ENCODE measurements at regions not wholly inside any gene's neighbourhood (a gene's known extent, or its start where the extent isn't known, plus 50 kb on each side); places are given as distances from the start of the nearest gene placed in this dataset.
"Not testable (repeated sequence)": the region's sequence is repeated elsewhere in the genome, so short reads cannot be mapped to it uniquely, and the experiment has no call there.

- DNase-seq (ENCODE audit: low spot score), result no peak
These were observed 918.4 kb upstream of the ADAMTS5 start for GRCh38 chr21:27885296-27885711.

GRCh38 chr21:27881331-27881730 is 914.4 kb upstream of the ADAMTS5 start:
- not testable (repeated sequence) for DNase-seq (ENCODE audit: low spot score)

- not testable (repeated sequence) for DNase-seq (ENCODE audit: low spot score)
These were observed 905.5 kb upstream of the ADAMTS5 start for GRCh38 chr21:27872411-27872810.

GRCh38 chr21:27870755-27871154 is 903.9 kb upstream of the ADAMTS5 start:
- not testable (repeated sequence) for DNase-seq (ENCODE audit: low spot score)

- DNase-seq (ENCODE audit: low spot score), result not testable (repeated sequence)
These were observed 893.5 kb upstream of the ADAMTS5 start for GRCh38 chr21:27860314-27860955.

- not testable (repeated sequence) for DNase-seq (ENCODE audit: low spot score)
These were observed 891.4 kb upstream of the ADAMTS5 start for GRCh38 chr21:27858053-27858825.

GRCh38 chr21:27856988-27857387 is 890.1 kb upstream of the ADAMTS5 start:
- not testable (repeated sequence) for DNase-seq (ENCODE audit: low spot score)

GRCh38 chr21:27841084-27841672 is 874.3 kb upstream of the ADAMTS5 start:
- no peak for DNase-seq (ENCODE audit: low spot score)

GRCh38 chr21:27840262-27840661 is 873.4 kb upstream of the ADAMTS5 start:
- DNase-seq (ENCODE audit: low spot score), result no peak

GRCh38 chr21:27839512-27840115 is 872.7 kb upstream of the ADAMTS5 start:
- no peak for DNase-seq (ENCODE audit: low spot score)

GRCh38 chr21:27838573-27838972 is 871.7 kb upstream of the ADAMTS5 start:
- no peak for DNase-seq (ENCODE audit: low spot score)

- DNase-seq (ENCODE audit: low spot score), result no peak
These were observed 871.0 kb upstream of the ADAMTS5 start for GRCh38 chr21:27837936-27838335.

- no peak for DNase-seq (ENCODE audit: low spot score)
These were observed 866.4 kb upstream of the ADAMTS5 start for GRCh38 chr21:27833298-27833697.

- no peak for DNase-seq (ENCODE audit: low spot score)
These were observed 865.1 kb upstream of the ADAMTS5 start for GRCh38 chr21:27831816-27832569.

GRCh38 chr21:27831177-27831576 is 864.3 kb upstream of the ADAMTS5 start:
- DNase-seq (ENCODE audit: low spot score), result no peak

GRCh38 chr21:27827972-27828371 is 861.1 kb upstream of the ADAMTS5 start:
- DNase-seq (ENCODE audit: low spot score), result no peak

- no peak for DNase-seq (ENCODE audit: low spot score)
These were observed 858.1 kb upstream of the ADAMTS5 start for GRCh38 chr21:27825035-27825434.

- DNase-seq (ENCODE audit: low spot score), result no peak
These were observed 856.8 kb upstream of the ADAMTS5 start for GRCh38 chr21:27823652-27824201.

- no peak for DNase-seq (ENCODE audit: low spot score)
These were observed 853.5 kb upstream of the ADAMTS5 start for GRCh38 chr21:27820342-27820741.

- DNase-seq (ENCODE audit: low spot score), result no peak
These were observed 852.4 kb upstream of the ADAMTS5 start for GRCh38 chr21:27819299-27819698.

GRCh38 chr21:27818847-27819246 is 852.0 kb upstream of the ADAMTS5 start:
- no peak for DNase-seq (ENCODE audit: low spot score)

All from ecto neural progenitor cell (in vitro differentiated cells).